HCT116 (cell line): ENCODE measurements at regions not wholly inside any gene's neighbourhood (a gene's known extent, or its start where the extent isn't known, plus 50 kb on each side); places are given as distances from the start of the nearest gene placed in this dataset.

Experiments
- ATAC-seq: fragments of 200-7000 bp; cut with Tn5 transposase; 2 replicates; pipeline ENCODE4 v1.9.1; 2020; ENCODE audit warnings: mild to moderate bottlenecking, moderate library complexity
- BruUV-seq: library from RNA; stranded (reverse); fragments of 400-500 nt; replicated peaks from 2 replicates; lab custom pipeline; 2021; lab: Mats Ljungman, UMichigan
- CTCF ChIA-PET: fragments of 300-600 bp; sonication (Branson Sonifier 250); formaldehyde crosslinking; loops from one replicate; lab custom pipeline; 2021; ENCODE audit warnings: antibody characterized with exemption; lab: Charles Lee
- POLR2A ChIA-PET: fragments of 300-600, 350-600 bp; sonication (Branson Sonifier 250); formaldehyde crosslinking; loops from one replicate; lab custom pipeline; 2021; ENCODE audit warnings: antibody characterized with exemption; lab: Charles Lee
- RAD21 ChIA-PET, 2 experiments: fragments of 300-600 bp; sonication (Branson Sonifier 250); formaldehyde crosslinking; loops; one replicate each; lab custom pipeline; 2023; ENCODE audit warnings: low total read pairs in 2 of 2; ENCODE audit not compliant: uncharacterized antibody in 2 of 2, unreplicated experiment in 2 of 2, low non-redundant PET in 1 of 2; lab: Charles Lee
- DNase-seq: peaks from one replicate; pipeline ENCODE4 v3.0.0-alpha.2; 2010; ENCODE audit warnings: low read depth, low spot score
- H2AFZ ChIP-seq: fragments of 200-600 bp; shearing (Covaris generic), sonication (generic); 2 replicates; pipeline ENCODE4 v1.6.1; 2017; ENCODE audit warnings: low read depth, mixed run types, mixed read lengths, antibody characterized with exemption, low read length; ENCODE audit not compliant: poor library complexity, severe bottlenecking
- H3K27ac ChIP-seq: 2 replicates; pipeline ENCODE4 v1.5.1; 2012; ENCODE audit warnings: low read depth, low read length
- H3K27me3 ChIP-seq: fragments of 200-600 bp; sonication (generic); 2 replicates; pipeline ENCODE4 v1.6.1; 2016; ENCODE audit warnings: mixed run types, low read length, mixed read lengths; ENCODE audit not compliant: insufficient read depth
- H3K36me3 ChIP-seq, 2 experiments: fragments of 200-500 bp in 1 of 2; fragments of 200-600 bp in 1 of 2; sonication (Bioruptor generic) in 1 of 2; sonication (generic) in 1 of 2; 2 replicates each; pipeline versions ENCODE4 v1.5.1 to v1.6.1; 2014 to 2016; ENCODE audit warnings: low read length in 2 of 2, inconsistent platforms in 1 of 2, mixed read lengths in 1 of 2, mixed run types in 1 of 2; ENCODE audit not compliant: insufficient read depth in 2 of 2, control insufficient read depth in 1 of 2
- H3K4me1 ChIP-seq, 2 experiments: fragments of 200-600 bp in 1 of 2; sonication (generic) in 1 of 2; 2 replicates each; pipeline versions ENCODE4 v1.5.1 to v1.6.1; 2012 to 2017; ENCODE audit warnings: low read length in 2 of 2, inconsistent platforms in 1 of 2, mild to moderate bottlenecking in 1 of 2, mixed read lengths in 1 of 2, mixed run types in 1 of 2, moderate library complexity in 1 of 2; ENCODE audit not compliant: insufficient read depth in 2 of 2, control insufficient read depth in 1 of 2
- H3K4me2 ChIP-seq: fragments of 200-600 bp; sonication (generic); 2 replicates; pipeline ENCODE4 v1.6.1; 2017; ENCODE audit warnings: mixed run types, low read length, mixed read lengths
- H3K4me3 ChIP-seq, 2 experiments: fragments of 200-600 bp in 1 of 2; sonication (generic) in 1 of 2; replicated peaks in 1 of 2; 2 replicates each; pipeline ENCODE4 v1.5.1; 2011 to 2016; ENCODE audit warnings: low read length in 2 of 2, control low read depth in 1 of 2, low read depth in 1 of 2, mild to moderate bottlenecking in 1 of 2, mixed read lengths in 1 of 2, mixed run types in 1 of 2
- H3K79me2 ChIP-seq: fragments of 200-600 bp; sonication (generic); 2 replicates; pipeline ENCODE4 v1.6.1; 2017; ENCODE audit warnings: mild to moderate bottlenecking, mixed run types, low read length, moderate library complexity, mixed read lengths; ENCODE audit not compliant: insufficient read depth
- H3K9ac ChIP-seq: fragments of 200-600 bp; sonication (generic); 2 replicates; pipeline ENCODE4 v1.6.1; 2016; ENCODE audit warnings: low read length, mixed read lengths
- H3K9me2 ChIP-seq: fragments of 200-600 bp; sonication (generic), shearing (Covaris generic); 2 replicates; pipeline ENCODE4 v1.6.1; 2017; ENCODE audit warnings: mixed run types, mild to moderate bottlenecking, moderate library complexity; ENCODE audit not compliant: insufficient read depth
- H3K9me3 ChIP-seq, 2 experiments: fragments of 200-500 bp in 1 of 2; fragments of 200-600 bp in 1 of 2; sonication (Bioruptor generic) in 1 of 2; sonication (generic) in 1 of 2; 2 replicates each; pipeline ENCODE4 v1.6.1; 2014 to 2017; ENCODE audit warnings: low read length in 2 of 2, mixed read lengths in 2 of 2, inconsistent platforms in 1 of 2, low read depth in 1 of 2, mild to moderate bottlenecking in 1 of 2, mixed run types in 1 of 2, moderate library complexity in 1 of 2; ENCODE audit not compliant: control insufficient read depth in 1 of 2, insufficient read depth in 1 of 2
- H4K20me1 ChIP-seq: fragments of 200-600 bp; sonication (generic), shearing (Covaris generic); 2 replicates; pipeline ENCODE4 v1.6.1; 2017; ENCODE audit warnings: mixed run types, mild to moderate bottlenecking, moderate library complexity; ENCODE audit not compliant: insufficient read depth
- ATF3 ChIP-seq: IDR thresholded peaks from 2 replicates; pipeline ENCODE4 v1.6.1; 2012
- CBX3 ChIP-seq: IDR thresholded peaks from 2 replicates; pipeline ENCODE4 v1.6.1; 2012; ENCODE audit warnings: low read depth
- CTCF ChIP-seq, 3 experiments: fragments of 200-600 bp in 1 of 3; sonication (generic) in 1 of 3; IDR thresholded peaks in 2 of 3; conservative IDR thresholded peaks in 1 of 3; 2 replicates each; pipeline ENCODE4 v1.5.1; 2012 to 2017; ENCODE audit warnings: low read depth in 2 of 3, low read length in 2 of 3, antibody characterized with exemption in 1 of 3, borderline replicate concordance in 1 of 3, control low read depth in 1 of 3, mild to moderate bottlenecking in 1 of 3, mixed read lengths in 1 of 3, mixed run types in 1 of 3, moderate library complexity in 1 of 3; ENCODE audit not compliant: insufficient read depth in 1 of 3
- EGR1 ChIP-seq: IDR thresholded peaks from 2 replicates; pipeline ENCODE4 v1.6.1; 2012; ENCODE audit warnings: low read depth
- ELF1 ChIP-seq: IDR thresholded peaks from 2 replicates; pipeline ENCODE4 v1.6.1; 2012; ENCODE audit warnings: low read depth, borderline replicate concordance
- EZH2 ChIP-seq: fragments of 200-600 bp; sonication (generic); IDR thresholded peaks from 2 replicates; pipeline ENCODE4 v1.6.1; 2017; ENCODE audit warnings: antibody characterized with exemption, mixed run types
- FOSL1 ChIP-seq: IDR thresholded peaks from 2 replicates; pipeline ENCODE4 v1.6.1; 2012; ENCODE audit warnings: low read depth
- JUND ChIP-seq: IDR thresholded peaks from 2 replicates; pipeline ENCODE4 v1.6.1; 2012
- POLR2A ChIP-seq: IDR thresholded peaks from 2 replicates; pipeline ENCODE4 v1.7.0; 2011; ENCODE audit warnings: borderline replicate concordance; ENCODE audit not compliant: insufficient read depth, insufficient read length; ENCODE audit errors: extremely low read depth
- POLR2AphosphoS5 ChIP-seq: IDR thresholded peaks from 2 replicates; pipeline ENCODE4 v1.6.1; 2011; ENCODE audit warnings: mild to moderate bottlenecking, low read depth, low read length, moderate library complexity
- RAD21 ChIP-seq: IDR thresholded peaks from 2 replicates; pipeline ENCODE4 v1.6.1; 2012; ENCODE audit warnings: low read depth, mild to moderate bottlenecking
- SIN3A ChIP-seq: IDR thresholded peaks from 2 replicates; pipeline ENCODE4 v1.6.1; 2012; ENCODE audit warnings: low read depth
- SRF ChIP-seq: IDR thresholded peaks from 2 replicates; pipeline ENCODE4 v1.6.1; 2012; ENCODE audit warnings: low read depth
- YY1 ChIP-seq: IDR thresholded peaks from 2 replicates; pipeline ENCODE4 v1.6.1; 2011; ENCODE audit warnings: low read length, low read depth, moderate library complexity, mild to moderate bottlenecking; ENCODE audit not compliant: insufficient replicate concordance; ENCODE audit errors: extremely low read depth
- ZFX ChIP-seq: fragments of 450-650 bp; IDR thresholded peaks from 2 replicates; pipeline ENCODE4 v1.6.1; 2017
- intact Hi-C: fragments of 100-400 bp; cut with micrococcal nuclease; formaldehyde crosslinking; loops from 2 replicates; pipeline ENCODE4 v1.10.0; 2022
- TF ChIP-seq, protein P1 (sequence below): IDR thresholded peaks from 2 replicates; pipeline ENCODE4 v1.6.1; 2011; ENCODE audit warnings: mild to moderate bottlenecking, low read length, moderate library complexity; ENCODE audit not compliant: insufficient replicate concordance; ENCODE audit errors: extremely low read depth
- TF ChIP-seq, protein P2 (sequence below): IDR thresholded peaks from 2 replicates; pipeline ENCODE4 v1.6.1; 2012; ENCODE audit warnings: low read depth
- TF ChIP-seq, protein P3 (sequence below): IDR thresholded peaks from 2 replicates; pipeline ENCODE4 v1.6.1; 2012

GRCh38 chr7:50207251-50207564, 97.3 kb upstream of the IKZF1 start:
- no peaks in the 10 kb centered on the region for H3K27me3 ChIP-seq
- ChIA-PET CTCF (interaction anchor here (1.1 to 2.9 kb wide), 4 partner anchors 7 to 953 kb away, joined by 3 to 27 read pairs (median 14); no protein-coding TSS in a partner anchor), POLR2A (no interaction called here), RAD21 (interaction anchor here in 1 of 2 experiments (0.7 kb wide), 1 partner anchor 162 kb away, joined by 5 read pairs; no protein-coding TSS in a partner anchor)
- H3K27ac ChIP-seq = no peak overlapping the region; the same call in 1 of the 2 replicates
- H3K9me2 ChIP-seq = no peaks in the 10 kb centered on the region
- BruUV-seq = no TSS peak
- no peak overlapping the region for H2AFZ ChIP-seq
- peak overlapping the region; percentile 71 for H3K4me2 ChIP-seq
- no peaks in the 10 kb centered on the region for H3K9me3 ChIP-seq
- no peaks in the 10 kb centered on the region for H3K79me2 ChIP-seq
- H3K4me3 ChIP-seq = no peak overlapping the region
- H4K20me1 ChIP-seq = no peaks in the 10 kb centered on the region
- H3K4me1 ChIP-seq = peaks cover 18 to 38% of the 10 kb centered on the region in 2 experiments; a peak in 3 of 4 replicates
- no peak overlapping the region for H3K9ac ChIP-seq
- no peak for ATAC-seq
- H3K36me3 ChIP-seq = no peaks in the 10 kb centered on the region
- DNase-seq = no peak
- TF ChIP-seq ATF3 (no peak), ELF1 (no peak), YY1 (no peak), SRF (no peak), EGR1 (no peak), EZH2 (no peak), ZFX (no peak), CBX3 (no peak), RAD21 (no peak), POLR2AphosphoS5 (no peak), JUND (no peak), SIN3A (no peak), POLR2A (no peak), FOSL1 (no peak), CTCF (IDR thresholded peaks at IDR 0.05 in 2 of 3, conservative IDR thresholded peaks at IDR 0.05 in 1 of 3; ENCODE audit: borderline replicate concordance in 1 of 3, insufficient read depth in 1 of 3, low read depth in 2 of 3, low read length in 2 of 3) (no peak)
- TF ChIP-seq, protein P1, sequence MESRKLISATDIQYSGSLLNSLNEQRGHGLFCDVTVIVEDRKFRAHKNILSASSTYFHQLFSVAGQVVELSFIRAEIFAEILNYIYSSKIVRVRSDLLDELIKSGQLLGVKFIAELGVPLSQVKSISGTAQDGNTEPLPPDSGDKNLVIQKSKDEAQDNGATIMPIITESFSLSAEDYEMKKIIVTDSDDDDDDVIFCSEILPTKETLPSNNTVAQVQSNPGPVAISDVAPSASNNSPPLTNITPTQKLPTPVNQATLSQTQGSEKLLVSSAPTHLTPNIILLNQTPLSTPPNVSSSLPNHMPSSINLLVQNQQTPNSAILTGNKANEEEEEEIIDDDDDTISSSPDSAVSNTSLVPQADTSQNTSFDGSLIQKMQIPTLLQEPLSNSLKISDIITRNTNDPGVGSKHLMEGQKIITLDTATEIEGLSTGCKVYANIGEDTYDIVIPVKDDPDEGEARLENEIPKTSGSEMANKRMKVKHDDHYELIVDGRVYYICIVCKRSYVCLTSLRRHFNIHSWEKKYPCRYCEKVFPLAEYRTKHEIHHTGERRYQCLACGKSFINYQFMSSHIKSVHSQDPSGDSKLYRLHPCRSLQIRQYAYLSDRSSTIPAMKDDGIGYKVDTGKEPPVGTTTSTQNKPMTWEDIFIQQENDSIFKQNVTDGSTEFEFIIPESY = no peak
- TF ChIP-seq, protein P2, sequence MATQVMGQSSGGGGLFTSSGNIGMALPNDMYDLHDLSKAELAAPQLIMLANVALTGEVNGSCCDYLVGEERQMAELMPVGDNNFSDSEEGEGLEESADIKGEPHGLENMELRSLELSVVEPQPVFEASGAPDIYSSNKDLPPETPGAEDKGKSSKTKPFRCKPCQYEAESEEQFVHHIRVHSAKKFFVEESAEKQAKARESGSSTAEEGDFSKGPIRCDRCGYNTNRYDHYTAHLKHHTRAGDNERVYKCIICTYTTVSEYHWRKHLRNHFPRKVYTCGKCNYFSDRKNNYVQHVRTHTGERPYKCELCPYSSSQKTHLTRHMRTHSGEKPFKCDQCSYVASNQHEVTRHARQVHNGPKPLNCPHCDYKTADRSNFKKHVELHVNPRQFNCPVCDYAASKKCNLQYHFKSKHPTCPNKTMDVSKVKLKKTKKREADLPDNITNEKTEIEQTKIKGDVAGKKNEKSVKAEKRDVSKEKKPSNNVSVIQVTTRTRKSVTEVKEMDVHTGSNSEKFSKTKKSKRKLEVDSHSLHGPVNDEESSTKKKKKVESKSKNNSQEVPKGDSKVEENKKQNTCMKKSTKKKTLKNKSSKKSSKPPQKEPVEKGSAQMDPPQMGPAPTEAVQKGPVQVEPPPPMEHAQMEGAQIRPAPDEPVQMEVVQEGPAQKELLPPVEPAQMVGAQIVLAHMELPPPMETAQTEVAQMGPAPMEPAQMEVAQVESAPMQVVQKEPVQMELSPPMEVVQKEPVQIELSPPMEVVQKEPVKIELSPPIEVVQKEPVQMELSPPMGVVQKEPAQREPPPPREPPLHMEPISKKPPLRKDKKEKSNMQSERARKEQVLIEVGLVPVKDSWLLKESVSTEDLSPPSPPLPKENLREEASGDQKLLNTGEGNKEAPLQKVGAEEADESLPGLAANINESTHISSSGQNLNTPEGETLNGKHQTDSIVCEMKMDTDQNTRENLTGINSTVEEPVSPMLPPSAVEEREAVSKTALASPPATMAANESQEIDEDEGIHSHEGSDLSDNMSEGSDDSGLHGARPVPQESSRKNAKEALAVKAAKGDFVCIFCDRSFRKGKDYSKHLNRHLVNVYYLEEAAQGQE = no peak
- TF ChIP-seq, protein P3, sequence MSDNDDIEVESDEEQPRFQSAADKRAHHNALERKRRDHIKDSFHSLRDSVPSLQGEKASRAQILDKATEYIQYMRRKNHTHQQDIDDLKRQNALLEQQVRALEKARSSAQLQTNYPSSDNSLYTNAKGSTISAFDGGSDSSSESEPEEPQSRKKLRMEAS = no peak
- intact Hi-C loops = loop anchor here (5.0 kb wide), 2 partner anchors 470 to 955 kb away; no protein-coding TSS in a partner anchor
